ENCODE measurements at regions not wholly inside any gene's neighbourhood (a gene's known extent, or its start where the extent isn't known, plus 50 kb on each side); places are given as distances from the start of the nearest gene placed in this dataset.
"Not testable (repeated sequence)": the region's sequence is repeated elsewhere in the genome, so short reads cannot be mapped to it uniquely, and the experiment has no call there.

DNA sequence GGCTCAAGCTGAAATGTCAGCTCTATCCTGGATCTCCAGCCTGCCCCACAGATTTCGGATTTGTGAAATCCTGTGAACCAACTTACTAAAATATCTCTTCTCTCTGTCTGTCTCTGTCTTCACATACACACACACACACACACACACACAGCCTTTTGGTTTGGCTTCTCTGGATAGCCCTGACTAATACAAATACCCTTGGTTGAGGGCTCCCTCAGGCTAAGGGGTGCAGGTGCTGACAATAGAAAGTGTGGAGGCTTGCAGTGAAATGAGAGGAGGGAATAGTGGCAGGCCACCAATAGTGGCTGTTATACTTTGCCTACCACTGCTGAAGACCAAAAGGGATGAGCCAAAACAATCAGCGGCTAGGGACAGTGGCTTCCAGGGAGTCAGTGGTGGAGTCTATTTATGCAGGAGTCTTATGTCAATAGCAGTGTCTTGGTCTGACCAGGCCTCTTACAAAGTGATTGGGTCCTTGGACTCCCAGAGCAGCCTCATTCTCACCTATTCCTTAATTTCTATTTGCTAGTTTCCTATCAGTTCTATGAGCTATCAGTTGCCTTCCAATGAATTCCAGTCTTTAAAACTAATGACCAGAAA lies 93.2 kb upstream of the GAS1 start:
- no peak for DNase-seq (ENCODE audit: insufficient read length, low spot score)
- FAIRE-seq, result no peak

DNA sequence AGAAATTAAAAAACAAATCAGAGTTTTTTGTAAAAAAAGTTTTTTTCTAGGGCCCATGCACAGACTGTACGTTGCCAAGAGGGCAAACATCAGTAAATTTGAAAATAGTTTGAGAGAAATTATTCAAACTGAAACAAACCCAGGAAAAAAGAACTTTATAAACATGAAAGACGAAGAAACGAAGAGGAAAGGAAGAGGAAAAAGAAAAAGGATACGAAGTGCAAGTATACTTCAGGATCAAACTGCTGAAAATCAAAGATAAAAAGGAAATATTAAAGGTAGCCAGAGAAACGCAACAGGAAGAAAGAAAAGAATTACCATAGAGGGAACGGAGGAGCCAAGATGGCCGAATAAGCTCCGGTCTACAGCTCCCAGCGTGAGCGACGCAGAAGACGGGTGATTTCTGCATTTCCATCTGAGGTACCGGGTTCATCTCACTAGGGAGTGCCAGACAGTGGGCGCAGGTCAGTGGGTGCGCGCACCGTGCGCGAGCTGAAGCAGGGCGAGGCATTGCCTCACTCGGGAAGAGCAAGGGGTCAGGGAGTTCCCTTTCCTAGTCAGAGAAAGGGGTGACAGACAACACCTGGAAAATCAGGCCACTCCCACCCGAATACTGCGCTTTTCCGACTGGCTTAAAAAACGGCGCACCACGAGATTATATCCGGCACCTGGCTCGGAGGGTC lies 94.4 kb upstream of the GAS1 start:
- not testable (repeated sequence) for DNase-seq (ENCODE audit: insufficient read length, low spot score); FAIRE-seq

DNA sequence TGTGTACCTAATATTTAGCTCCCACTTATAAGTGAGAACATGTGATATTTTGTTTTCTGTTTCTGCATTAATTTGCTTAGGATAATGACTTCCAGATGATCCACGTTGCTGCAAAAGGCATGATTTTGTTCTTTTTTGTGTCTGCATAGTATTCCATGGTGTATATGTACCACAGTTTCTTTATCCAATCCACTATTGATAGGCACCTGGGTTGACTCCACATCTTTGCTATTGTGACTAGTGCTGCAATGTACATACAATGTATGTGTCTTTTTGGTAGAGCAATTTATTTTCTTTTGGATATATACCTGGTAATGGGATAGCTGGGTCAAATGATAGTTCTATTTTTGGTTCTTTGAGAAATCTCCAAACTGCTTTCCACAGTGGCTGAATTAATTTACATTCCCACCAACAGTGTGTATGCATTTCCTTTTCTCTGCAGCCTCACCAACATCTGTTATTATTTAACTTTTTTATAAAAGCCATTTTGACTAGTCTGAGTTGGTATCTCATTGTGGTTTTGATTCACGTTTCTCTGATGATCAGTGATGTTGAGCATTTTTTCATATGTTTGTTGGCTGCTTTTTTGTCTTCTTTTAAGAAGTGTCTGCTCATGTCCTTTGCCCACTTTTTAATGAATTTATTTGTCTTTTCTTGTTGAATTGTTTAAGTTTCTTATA lies 102.8 kb upstream of the GAS1 start:
- not testable (repeated sequence) for DNase-seq (ENCODE audit: insufficient read length, low spot score); FAIRE-seq

DNA sequence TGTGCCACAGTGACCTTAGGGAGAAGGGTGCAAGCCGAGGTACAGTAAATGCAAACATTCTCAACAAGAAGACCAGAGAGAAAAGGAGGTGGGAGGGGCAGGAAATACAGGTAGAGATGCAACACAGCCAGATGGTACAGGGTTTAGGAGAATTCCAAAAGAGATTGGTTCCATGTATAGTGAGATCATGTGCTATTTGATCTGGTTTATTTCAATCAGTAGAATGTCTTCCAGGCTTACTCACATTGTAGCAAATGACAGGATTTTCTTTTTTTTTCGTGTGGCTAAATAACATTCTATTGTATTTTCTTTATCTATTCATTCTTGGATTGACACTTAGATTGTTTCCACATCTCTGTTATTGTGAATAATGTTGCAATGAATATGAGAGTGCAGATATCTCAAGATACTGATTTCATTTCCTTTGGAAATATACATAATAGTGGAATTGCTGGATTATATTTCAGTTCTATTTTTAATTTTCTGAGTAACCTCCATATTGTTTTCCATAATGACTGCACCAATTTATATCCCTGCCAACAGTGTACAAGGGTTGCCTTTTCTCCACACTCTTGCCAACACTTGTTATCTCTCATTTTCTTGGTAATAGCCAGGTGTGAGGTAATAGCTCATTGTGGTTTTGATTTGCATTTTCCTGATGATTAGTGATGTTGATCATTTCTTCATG lies 107.8 kb upstream of the GAS1 start:
- no peak for FAIRE-seq
- DNase-seq (ENCODE audit: insufficient read length, low spot score), result no peak

DNA sequence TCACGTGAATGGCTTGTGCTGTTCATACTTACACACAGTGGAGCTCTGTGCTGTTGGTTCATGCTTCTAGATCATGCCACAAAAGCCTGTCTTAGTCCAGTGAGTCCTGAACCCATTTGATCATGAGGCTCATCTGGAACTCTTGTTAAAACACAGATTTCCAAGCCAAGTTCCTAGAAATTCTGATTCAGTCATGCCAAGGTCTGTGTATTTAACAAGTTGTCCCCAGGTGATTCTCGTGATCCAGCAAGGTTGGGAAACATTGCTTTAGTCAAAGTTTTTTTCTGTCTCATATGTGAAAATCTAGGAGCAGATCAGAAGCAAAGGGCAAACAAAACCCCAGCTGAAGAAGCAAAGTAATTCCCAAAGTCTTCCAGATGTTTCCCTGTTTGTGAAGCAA lies 112.5 kb upstream of the GAS1 start:
- FAIRE-seq (no peak), DNase-seq (ENCODE audit: insufficient read length, low spot score) (no peak)

DNA sequence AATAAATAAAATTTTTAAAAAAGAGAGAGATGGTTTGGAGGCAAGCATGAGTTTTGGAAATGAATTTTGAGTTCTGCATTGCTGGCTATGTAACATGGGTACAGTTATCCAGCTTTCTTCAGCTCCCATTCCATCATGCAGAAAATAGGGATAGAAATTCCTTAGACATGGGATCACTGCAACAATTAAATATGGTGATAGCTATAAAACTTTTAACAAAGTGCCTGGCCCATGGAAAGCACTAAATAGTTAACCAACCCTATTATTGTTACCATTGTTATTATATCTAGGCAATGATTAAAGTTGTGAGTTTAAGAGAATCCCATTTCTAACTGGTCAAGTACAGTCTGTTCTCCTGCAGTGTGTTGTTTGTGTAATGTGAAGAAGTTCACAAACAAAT lies 115.4 kb upstream of the GAS1 start:
- DNase-seq (ENCODE audit: insufficient read length, low spot score) (no peak), FAIRE-seq (no peak)

DNA sequence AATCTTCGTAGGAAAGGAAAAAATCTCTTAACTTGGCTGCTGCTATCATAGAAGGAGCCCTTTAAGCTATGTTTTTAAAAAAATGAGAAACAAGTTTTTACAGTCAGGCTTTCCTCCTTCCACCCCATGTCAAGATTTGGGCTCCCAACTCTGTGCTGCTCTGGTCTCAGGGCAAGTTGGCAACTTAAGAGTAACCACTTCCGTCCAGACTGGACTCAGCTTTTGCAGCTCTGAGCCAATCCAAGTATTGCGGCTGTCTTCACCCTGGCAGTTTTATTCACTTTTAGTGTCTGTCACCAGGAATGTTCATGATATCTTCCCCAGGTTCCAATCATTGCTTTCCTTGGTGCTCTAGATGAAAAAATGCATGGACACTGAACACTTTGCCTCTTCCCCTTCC lies 115.9 kb upstream of the GAS1 start:
- no peak for FAIRE-seq
- DNase-seq (ENCODE audit: insufficient read length, low spot score), result no peak

DNA sequence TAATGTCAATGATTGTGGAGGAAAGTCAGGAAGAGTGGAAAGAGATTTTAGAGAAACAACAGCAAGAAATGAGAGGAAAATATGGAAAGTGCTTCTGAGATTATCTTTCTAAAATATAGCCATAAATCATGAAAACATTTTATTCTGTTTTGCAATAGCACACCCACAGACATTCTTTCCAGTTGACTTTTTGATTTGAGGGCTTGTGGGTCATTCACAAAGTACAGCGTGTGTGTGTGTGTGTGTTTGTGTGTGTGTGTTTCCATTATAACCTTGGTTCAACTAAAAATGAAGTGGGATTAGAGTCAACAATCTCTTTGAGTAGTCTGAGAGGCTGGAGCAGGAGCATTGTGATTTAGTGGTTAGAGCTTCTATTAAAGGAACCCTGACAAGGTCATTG lies 116.6 kb upstream of the GAS1 start:
- FAIRE-seq (no peak), DNase-seq (ENCODE audit: insufficient read length, low spot score) (no peak)

DNA sequence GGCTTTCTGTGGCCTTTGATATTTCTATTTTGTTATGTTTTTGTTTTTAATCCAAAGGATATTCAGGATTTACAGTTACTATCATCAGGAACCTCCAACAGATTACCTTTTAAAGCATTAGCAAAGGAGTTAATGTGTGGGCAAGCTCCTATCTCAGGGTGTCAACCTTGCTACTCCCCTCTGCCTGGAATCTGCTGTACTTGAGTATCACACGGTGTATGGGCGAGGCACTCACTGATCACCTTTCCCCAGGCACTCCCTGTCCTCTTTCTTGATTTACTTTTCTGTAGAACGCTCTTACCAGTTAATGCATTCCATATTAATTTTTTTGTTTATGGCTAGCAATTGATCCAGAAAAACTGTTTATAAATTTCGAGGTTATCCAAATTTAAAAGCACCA lies 117.0 kb upstream of the GAS1 start:
- no peak for FAIRE-seq
- DNase-seq (ENCODE audit: insufficient read length, low spot score), result no peak

DNA sequence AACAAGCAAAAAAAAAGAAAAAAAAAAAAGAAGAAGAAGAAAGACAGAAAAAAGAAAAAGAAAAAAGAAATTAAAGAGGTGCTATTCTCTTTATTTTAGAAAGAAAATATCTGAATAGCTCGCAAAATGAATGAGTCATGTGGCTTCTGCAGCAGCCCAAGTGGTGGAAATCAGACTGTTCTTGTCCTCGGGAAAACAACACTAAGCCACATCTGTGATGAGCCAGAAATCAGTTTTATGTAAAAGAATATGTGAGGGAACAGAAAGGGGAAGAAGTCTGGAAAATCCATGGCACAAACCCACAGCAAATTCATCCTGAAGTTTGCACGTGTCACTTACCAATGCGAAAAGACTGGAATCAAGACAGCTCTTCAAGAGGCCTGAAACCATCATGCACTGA lies 118.7 kb upstream of the GAS1 start:
- DNase-seq (ENCODE audit: insufficient read length, low spot score) (no peak), FAIRE-seq (no peak)

DNA sequence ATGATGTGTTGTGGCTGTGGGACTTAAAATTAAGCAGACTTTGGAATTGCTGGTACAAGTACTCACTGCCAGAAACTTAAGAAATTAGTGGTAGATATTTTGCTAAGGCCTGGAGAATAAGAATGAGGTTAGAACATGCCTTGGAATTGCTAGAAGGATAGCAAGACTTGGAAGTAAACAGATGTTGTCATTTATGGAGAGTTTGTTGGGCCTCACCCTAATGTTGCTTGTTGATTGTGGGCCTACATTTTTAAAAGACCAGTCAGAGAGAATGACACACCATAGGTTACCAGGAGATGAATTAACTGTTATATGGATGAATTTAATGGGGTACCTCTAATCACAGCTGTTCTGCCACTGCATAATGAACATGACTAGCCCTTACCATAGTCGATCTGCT lies 120.1 kb upstream of the GAS1 start:
- DNase-seq (ENCODE audit: insufficient read length, low spot score) (no peak), FAIRE-seq (no peak)

DNA sequence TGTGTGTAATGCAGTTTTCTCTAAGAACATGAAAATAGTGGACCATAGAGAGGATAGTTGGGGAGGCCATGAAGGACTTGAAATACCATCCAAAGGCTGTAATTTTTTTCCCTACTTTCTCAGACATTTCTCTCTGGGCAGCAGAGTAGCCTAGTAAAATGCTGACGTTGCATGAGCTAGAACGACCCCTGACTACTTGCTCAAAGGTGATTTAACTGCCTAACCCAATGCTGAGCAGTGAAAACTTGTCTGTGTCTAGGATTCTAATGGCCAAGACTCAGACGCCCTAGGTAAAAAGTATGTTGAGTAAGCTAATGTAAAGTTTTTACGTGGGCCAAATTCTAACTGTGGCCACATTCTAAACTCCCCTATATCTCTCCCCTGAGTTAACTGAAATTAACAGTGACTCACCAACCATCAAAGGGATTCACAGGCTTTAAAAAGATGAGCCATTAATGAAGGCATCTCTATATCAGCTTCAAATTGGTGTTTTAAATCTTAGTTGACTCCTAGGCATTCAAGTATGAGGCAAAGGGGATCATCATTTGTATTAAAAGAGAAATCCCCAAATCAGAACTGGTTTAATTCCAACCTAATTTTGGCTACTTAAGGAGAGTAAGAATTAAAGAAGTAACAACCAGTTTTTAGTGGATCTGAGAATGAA lies 121.0 kb upstream of the GAS1 start:
- no peak for DNase-seq (ENCODE audit: insufficient read length, low spot score)
- FAIRE-seq, result no peak

DNA sequence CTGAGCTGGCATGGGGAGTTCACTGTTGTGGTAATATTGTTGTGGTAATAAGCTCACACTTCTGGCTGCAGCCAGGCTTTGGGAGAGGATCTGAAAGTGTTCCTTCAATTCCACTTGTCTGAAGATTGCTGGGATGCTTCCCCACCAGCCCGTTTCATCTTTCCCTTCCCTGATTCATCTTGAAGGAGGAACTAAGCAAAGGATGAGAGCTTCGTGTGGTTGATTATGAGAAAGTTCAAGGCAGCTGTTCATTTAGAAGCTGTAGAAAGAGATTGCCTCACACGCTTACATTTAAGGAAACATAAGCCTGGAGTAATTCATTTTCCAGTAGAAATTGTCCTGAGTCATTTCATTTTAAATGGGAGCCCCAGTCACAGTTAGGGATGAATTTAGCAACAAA lies 122.4 kb upstream of the GAS1 start:
- DNase-seq (ENCODE audit: insufficient read length, low spot score), result no peak
- no peak for FAIRE-seq

DNA sequence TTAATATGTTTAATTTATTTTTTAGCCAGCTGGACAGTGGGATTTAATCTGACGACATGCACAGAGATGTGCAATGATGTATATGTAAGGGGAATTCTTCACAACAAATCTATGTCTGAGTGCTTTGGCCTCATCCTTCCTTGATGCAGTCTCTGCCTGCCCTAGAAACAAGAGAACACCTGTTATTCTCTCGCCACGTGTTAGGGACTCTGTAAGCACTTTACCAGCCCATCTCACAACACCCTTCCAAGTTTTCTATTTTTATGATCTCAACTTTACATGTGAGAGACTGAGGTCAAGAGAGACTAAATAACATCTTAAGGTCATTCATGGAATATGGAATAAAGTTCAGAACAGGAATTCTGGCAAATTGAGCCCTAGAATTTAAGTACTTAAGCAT lies 123.0 kb upstream of the GAS1 start:
- no peak for FAIRE-seq

DNA sequence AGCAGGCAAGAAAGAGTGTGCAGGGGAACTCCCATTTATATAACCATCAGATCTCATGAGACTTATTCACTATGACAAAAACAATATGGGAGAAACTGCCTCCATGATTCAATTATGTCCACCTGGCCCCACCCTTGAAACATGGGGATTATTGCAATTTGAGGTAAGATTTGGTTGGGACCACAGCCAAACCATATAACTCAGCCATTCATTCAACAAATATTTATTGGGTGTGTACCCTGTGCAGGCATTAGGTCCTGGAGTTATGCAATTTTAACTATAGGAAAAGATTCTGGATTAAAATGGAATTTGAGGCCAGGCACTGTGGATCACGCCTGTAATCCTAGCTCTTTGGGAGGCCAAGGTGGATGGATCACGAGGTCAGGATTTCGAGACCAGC lies 124.2 kb upstream of the GAS1 start:
- DNase-seq (ENCODE audit: insufficient read length, low spot score), result no peak
- FAIRE-seq, result no peak

More for the DNA sequence above, 123.0 kb upstream of the GAS1 start:
- DNase-seq (ENCODE audit: insufficient read length, low spot score), result no peak

DNA sequence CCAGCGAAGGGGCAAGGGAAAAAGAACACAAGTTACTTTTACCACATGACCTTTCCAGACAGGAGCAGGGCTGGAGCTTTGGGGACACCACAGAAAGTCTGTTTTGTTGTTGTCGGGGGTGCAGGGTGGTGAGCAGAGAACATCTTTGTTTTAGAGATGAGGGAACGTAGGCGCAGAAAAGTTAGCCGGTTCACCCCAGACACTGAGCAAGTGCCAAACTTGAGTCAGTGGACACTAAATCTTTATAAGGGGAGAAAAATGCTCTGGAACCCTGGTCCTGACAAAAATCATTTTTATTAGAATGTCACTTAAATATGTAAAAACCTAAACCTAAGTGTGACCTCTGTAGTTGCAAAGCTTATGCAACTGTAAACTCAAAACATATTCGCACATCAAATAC lies 126.4 kb upstream of the GAS1 start:
- no peak for FAIRE-seq
- no peak for DNase-seq (ENCODE audit: insufficient read length, low spot score)

DNA sequence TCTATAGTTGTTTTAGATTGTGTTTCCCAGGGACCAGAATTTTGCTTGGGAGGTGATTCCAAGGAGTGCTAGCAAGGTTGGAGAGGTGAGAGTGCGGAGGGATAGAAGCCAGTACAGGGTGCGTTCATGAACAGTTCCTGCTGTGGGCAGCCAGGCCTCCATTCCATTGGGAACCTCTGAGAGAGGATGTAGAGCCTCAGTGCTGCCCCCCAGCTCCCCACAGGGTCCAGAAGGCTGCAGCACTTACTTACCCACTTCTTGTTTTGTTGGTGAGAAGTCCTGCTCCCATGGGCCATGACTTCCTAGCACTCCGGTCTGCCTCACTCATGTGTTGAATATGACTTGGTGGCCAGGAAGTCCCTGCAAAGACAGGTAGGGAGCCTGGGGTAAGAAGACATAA lies 128.2 kb upstream of the GAS1 start:
- no peak for FAIRE-seq

DNA sequence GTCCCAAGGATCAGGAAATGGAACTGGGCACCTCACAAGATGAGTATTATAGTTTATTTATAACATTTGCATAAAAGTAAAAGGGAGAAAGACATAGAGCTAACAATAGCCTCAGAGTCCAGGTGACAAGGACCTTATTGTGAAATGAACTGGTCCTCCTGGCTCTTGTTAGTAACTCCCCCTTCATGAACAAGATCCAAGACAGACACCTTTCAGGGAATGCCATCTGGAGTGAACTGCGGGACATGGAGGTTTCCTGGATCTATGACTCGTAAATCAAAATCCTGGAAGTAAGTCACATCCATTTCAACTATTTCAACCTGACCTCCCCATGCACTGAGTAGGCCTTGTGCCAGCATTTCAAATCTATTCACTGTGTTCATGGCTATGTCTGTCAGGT lies 129.5 kb upstream of the GAS1 start:
- FAIRE-seq, result no peak
- no peak for DNase-seq (ENCODE audit: insufficient read length, low spot score)

More for the DNA sequence above, 128.2 kb upstream of the GAS1 start:
- DNase-seq (ENCODE audit: insufficient read length, low spot score), result no peak

DNA sequence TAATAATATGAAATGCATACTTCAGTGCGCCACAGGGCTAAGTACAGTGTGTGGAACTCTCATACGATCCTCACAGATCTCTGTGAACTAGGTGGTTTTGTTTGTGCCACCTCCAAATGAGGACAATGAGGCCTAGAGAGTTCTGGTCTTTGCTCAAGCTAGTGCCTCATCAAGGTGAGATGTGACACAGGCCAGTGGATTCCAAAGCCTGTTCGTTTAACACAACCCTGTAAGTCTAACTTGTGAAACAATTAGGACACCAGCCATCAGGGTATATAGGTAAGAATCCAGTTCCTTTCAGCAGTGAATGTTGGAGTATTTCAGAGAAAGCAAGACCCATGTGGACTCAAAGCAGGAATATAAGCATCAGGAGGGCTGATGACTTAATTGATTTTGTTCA lies 130.7 kb upstream of the GAS1 start:
- no peak for FAIRE-seq
- DNase-seq (ENCODE audit: insufficient read length, low spot score), result no peak

DNA sequence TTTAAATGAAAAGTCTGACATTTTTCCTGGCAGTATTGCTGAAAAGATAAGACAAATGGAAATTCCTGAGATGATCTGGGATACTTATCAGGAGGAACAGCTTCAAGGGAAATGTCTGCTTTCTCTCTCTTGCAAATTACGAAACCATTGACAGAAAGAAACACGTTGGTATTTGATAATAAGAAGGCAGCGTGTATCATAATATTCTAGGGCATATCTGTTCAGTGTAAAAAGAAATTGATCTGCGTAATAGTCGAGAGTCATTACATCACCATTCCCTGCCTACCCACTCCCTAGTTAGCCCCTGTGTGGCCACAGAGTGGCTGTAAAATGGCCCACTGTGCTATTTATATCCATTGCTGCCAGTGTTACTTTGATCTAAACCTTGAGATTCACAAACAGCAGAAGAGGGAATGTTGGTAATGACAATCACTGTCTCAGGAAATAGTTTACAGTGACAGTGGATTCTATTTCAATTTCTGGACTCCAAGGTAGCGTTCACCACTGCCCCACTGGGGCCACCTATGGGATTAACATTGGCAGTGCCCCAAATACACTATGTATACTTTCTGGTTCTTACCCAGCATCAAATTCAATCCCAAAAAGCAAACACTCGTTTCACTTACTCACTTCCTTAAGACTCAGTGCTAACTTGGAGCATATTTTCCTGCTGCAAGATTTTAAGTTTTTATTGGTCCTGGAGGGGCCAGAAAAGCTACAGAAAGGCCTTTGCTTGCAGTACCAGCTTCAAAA lies 133.4 kb upstream of the GAS1 start:
- no peak for FAIRE-seq
- no peak for DNase-seq (ENCODE audit: insufficient read length, low spot score)
